Heart left ventricle (tissue), 16 donors: ENCODE measurements at regions not wholly inside any gene's neighbourhood (a gene's known extent, or its start where the extent isn't known, plus 50 kb on each side); places are given as distances from the start of the nearest gene placed in this dataset.

Experiments used
- ATAC-seq, 4 donors: fragments of 200-7000 bp; cut with Tn5 transposase; one replicate each; pipeline ENCODE4 v1.9.1; 2020 to 2022; ENCODE audit warnings: moderate library complexity in 4 of 4, mild to moderate bottlenecking in 3 of 4, moderate number of reproducible peaks in 1 of 4
- DNase-seq, 5 donors: peaks; one replicate each; pipeline ENCODE4 v3.0.0-alpha.2; 2020
- H3K27ac ChIP-seq, 12 donors: fragments of 200-600 bp; sonication (generic) in 4 of 12; one replicate each; pipeline versions ENCODE4 v1.5.0 to v1.8.0; 2016 to 2022; ENCODE audit warnings: mild to moderate bottlenecking in 2 of 12
- H3K27me3 ChIP-seq, 9 donors: fragments of 200-600 bp; sonication (generic) in 2 of 9; one replicate each; pipeline versions ENCODE4 v1.5.1 to v1.8.0; 2016 to 2022; ENCODE audit warnings: mild to moderate bottlenecking in 3 of 9
- H3K36me3 ChIP-seq, 9 donors: fragments of 200-600 bp; sonication (generic) in 2 of 9; one replicate each; pipeline versions ENCODE4 v1.5.0 to v1.8.0; 2018 to 2022; ENCODE audit warnings: mild to moderate bottlenecking in 2 of 9
- H3K4me1 ChIP-seq, 12 donors: fragments of 200-600 bp; sonication (generic) in 4 of 12; one replicate each; pipeline versions ENCODE4 v1.5.0 to v1.8.0; 2016 to 2022; ENCODE audit warnings: mild to moderate bottlenecking in 3 of 12
- H3K4me3 ChIP-seq, 12 donors: fragments of 200-600 bp; sonication (generic) in 4 of 12; one replicate each; pipeline versions ENCODE4 v1.5.0 to v1.8.0; 2017 to 2022; ENCODE audit warnings: mild to moderate bottlenecking in 9 of 12, moderate library complexity in 4 of 12
- H3K9me3 ChIP-seq, 12 donors: fragments of 200-600 bp; sonication (generic) in 4 of 12; one replicate each; pipeline versions ENCODE4 v1.5.0 to v1.8.0; 2016 to 2022; ENCODE audit warnings: mild to moderate bottlenecking in 1 of 12
- POLR2A ChIP-seq, 2 donors: fragments of 450-650 bp; IDR thresholded peaks; one replicate each; pipeline ENCODE4 v1.6.1; 2017; ENCODE audit warnings: antibody characterized with exemption in 2 of 2, mild to moderate bottlenecking in 2 of 2, moderate library complexity in 2 of 2
- whole genome bisulfite sequencing, 4 donors: extraction: QIAGEN DNeasy Blood & Tissue Kit in 2 of 4; methylation state at CpG; one replicate each; pipeline versions ENCODE4 v1.1.5 to v1.1.7; 2013 to 2018; 5-methylcytosine and 5-hydroxymethylcytosine counted together
- intact Hi-C, 10 donors: fragments of 100-400 bp; cut with DNase I; formaldehyde crosslinking; loops; one replicate each; pipeline versions ENCODE4 v1.11.1 to v1.14.2; 2022
- TF ChIP-seq, protein P1 (sequence below), 12 donors: fragments of 200-600 bp; sonication (generic) in 4 of 12; IDR thresholded peaks; one replicate each; pipeline versions ENCODE4 v1.5.0 to v1.8.0; 2018 to 2022; ENCODE audit warnings: antibody characterized with exemption in 12 of 12, mild to moderate bottlenecking in 5 of 12
- donor health status: ischemic (EF 13 %, LVEDD 7.1; RV severe dilation, severe dysfunction).
- donor health status: healthy with polysubstance abuse.
- donor health status: DM: no; HTN: yes; CAD: no.
- donor health status: DM: no; HTN: no; CAD: no.
- donor health status: ischemic (EF 25% LVEDD 6.9; RV normal size, moderate dysfunction).
- donor health status: ischemic (EF 25% LVEDD 5.7; RV mildly dilated, moderate dysfunction).
- donor health status: healthy.
- donor health status: DM: yes; HTN: yes; CAD: no.
- donor health status: ischemic (EF 35%, LVEDD 5.7; RV mildly dilated, moderate dysfunction).
- donor health status: nonischemic (EF 11% LVEDD 7.7; RV severe dilation, severe dysfunction).
- donor health status: DM: yes; HTN: yes; CAD: no.
- donor health status: PGD.
- donor health status: ischemic (EF 29% LVEDD 5.4; RV normal size, mild dysfunction).
- donor health status: nonischemic (EF 23%, LVEDD 6.1; RV moderate dilation, normal function).

DNA sequence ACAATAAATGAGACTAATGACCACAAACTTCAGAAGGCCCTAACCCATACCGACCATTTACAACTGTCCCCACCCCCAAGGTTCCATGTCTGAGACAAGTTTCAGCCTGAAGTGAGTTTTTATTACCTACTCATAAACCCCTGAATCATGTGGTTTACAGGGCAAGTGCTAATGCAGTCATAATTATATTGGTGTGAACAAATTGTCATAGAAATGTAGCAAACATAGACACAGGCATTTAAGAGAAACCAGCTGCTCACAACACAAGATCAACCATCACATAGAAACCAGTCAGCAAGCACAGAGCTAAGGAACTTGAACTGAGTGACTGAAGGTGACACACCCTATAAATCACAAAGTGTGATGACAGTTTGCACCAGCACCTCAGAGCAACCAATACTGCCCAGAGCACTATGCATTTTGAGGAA, 173.8 kb upstream of the MID1 start:
- Histone ChIP-seq H3K4me3 (no peak overlapping the region), H3K4me1 (peaks cover 0 to 4% (median 0%) of the 10 kb centered on the region in 12 donors), H3K27ac (peak overlapping the region in 1 of 12 donors; percentile 4), H3K36me3 (no peaks in the 10 kb centered on the region), H3K27me3 (no peaks in the 10 kb centered on the region), H3K9me3 (no peaks in the 10 kb centered on the region)
- WGBS, 4 donors: 56 to 81% (median 60%) methylated on average over 1 of the region's 1 CpG
- TF ChIP-seq, protein P1, sequence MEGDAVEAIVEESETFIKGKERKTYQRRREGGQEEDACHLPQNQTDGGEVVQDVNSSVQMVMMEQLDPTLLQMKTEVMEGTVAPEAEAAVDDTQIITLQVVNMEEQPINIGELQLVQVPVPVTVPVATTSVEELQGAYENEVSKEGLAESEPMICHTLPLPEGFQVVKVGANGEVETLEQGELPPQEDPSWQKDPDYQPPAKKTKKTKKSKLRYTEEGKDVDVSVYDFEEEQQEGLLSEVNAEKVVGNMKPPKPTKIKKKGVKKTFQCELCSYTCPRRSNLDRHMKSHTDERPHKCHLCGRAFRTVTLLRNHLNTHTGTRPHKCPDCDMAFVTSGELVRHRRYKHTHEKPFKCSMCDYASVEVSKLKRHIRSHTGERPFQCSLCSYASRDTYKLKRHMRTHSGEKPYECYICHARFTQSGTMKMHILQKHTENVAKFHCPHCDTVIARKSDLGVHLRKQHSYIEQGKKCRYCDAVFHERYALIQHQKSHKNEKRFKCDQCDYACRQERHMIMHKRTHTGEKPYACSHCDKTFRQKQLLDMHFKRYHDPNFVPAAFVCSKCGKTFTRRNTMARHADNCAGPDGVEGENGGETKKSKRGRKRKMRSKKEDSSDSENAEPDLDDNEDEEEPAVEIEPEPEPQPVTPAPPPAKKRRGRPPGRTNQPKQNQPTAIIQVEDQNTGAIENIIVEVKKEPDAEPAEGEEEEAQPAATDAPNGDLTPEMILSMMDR (IDR thresholded peaks at IDR 0.05): no peak
- no peak for TF ChIP-seq POLR2A (IDR thresholded peaks at IDR 0.05)
- DNase-seq: no peak
- intact Hi-C loops: no loop called here
- no peak for ATAC-seq

DNA sequence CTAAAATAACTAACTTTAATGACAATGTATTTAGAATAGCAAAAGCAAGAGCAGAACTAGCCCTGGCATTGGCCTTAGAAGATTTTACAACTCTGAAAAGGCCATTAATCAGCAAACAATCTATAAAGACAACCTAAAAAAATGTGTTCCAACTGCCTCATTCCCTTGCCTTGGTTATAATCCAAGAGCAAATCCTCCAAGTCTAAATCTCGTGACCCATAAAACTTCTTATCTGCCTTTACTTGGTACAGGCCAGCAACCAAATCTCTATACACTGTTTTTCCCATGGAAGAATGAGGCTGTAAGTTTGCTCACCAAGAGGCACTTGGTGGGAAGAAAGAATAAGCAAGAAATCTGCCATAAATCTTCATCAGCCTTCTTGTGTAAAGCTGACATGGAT, 175.3 kb upstream of the MID1 start:
- Histone ChIP-seq H3K27ac (no peak overlapping the region), H3K4me1 (peaks cover 0 to 4% (median 0%) of the 10 kb centered on the region in 12 donors), H3K4me3 (no peak overlapping the region), H3K9me3 (no peaks in the 10 kb centered on the region), H3K36me3 (no peaks in the 10 kb centered on the region), H3K27me3 (no peaks in the 10 kb centered on the region)
- no peak for DNase-seq
- intact Hi-C loops: no loop called here
- TF ChIP-seq, protein P1 (IDR thresholded peaks at IDR 0.05): no peak
- TF ChIP-seq POLR2A (IDR thresholded peaks at IDR 0.05): no peak
- ATAC-seq: no peak
- WGBS, 4 donors: 44 to 69% (median 58%) methylated on average over 1 of the region's 1 CpG

DNA sequence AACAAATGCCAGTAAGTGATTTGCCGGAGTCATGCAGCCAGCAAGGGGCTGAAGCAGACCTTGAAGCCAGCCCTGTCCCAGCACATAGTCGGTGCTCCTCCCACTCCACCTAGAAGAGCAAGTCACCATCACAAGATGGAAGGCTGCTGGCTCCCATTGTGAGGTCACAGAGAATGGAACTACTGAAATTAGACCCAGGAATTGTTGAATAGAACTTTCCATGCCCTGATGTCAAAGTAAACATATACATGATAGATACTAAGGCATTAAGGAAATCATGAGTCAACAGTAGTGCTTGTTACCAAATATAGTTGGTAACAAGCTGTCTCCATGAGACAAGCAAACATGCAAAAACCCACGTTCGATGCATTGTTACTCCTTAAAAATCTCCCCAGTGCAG, 177.1 kb upstream of the MID1 start:
- H3K4me3 ChIP-seq: no peak overlapping the region
- no peaks in the 10 kb centered on the region for H3K36me3 ChIP-seq
- no peak for ATAC-seq
- no peak overlapping the region for H3K27ac ChIP-seq
- intact Hi-C loops: no loop called here
- WGBS, 4 donors: 66 to 70% (median 69%) methylated on average over 4 of the region's 4 CpGs
- no peaks in the 10 kb centered on the region for H3K27me3 ChIP-seq
- TF ChIP-seq, protein P1 (IDR thresholded peaks at IDR 0.05): no peak
- TF ChIP-seq POLR2A (IDR thresholded peaks at IDR 0.05): no peak
- no peak for DNase-seq
- no peaks in the 10 kb centered on the region for H3K9me3 ChIP-seq
- peaks cover 0 to 4% (median 0%) of the 10 kb centered on the region in 12 donors for H3K4me1 ChIP-seq

DNA sequence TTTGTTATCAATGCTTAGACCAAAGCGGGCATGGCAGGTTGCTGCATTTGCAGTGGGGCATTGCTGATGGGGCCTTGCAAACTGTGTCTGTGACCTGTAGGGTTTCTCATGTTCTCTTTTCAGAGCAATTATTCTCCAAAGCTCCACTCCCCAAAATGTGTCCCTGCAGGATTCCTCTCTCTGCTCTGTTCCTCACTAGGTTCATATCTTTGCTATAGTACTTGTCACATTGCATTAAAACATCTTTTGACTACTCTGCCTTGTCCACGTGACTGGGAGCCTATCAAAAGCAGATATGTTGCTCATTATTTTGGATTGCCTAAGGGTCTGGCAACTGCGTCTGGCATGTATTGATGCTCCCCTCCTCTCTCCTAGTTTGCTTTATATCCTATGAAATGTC, 177.7 kb upstream of the MID1 start:
- no peak overlapping the region for H3K27ac ChIP-seq
- intact Hi-C loops: no loop called here
- H3K4me3 ChIP-seq: no peak overlapping the region
- no peaks in the 10 kb centered on the region for H3K27me3 ChIP-seq
- H3K4me1 ChIP-seq: peaks cover 0 to 4% (median 0%) of the 10 kb centered on the region in 12 donors
- no peaks in the 10 kb centered on the region for H3K36me3 ChIP-seq
- TF ChIP-seq, protein P1 (IDR thresholded peaks at IDR 0.05): no peak
- TF ChIP-seq POLR2A (IDR thresholded peaks at IDR 0.05): no peak
- WGBS, 4 donors: 53 to 73% (median 62%) methylated on average over 3 of the region's 3 CpGs
- DNase-seq: no peak
- no peaks in the 10 kb centered on the region for H3K9me3 ChIP-seq
- ATAC-seq: no peak
